22Rv1 (cell line): ENCODE measurements at regions not wholly inside any gene's neighbourhood (a gene's known extent, or its start where the extent isn't known, plus 50 kb on each side); places are given as distances from the start of the nearest gene placed in this dataset.
A peak's percentile ranks its signal among the peaks of the same experiment; 100 is the strongest.

ENCODE experiments used
- H3K27ac ChIP-seq: fragments of 450-650 bp; 2 replicates; pipeline ENCODE4 v1.5.1; 2017
- CTCF ChIP-seq: fragments of 450-650 bp; IDR thresholded peaks from 2 replicates; pipeline ENCODE4 v1.5.1; 2017; ENCODE audit warnings: mild to moderate bottlenecking
- ZFX ChIP-seq: fragments of 450-650 bp; IDR thresholded peaks from 2 replicates; pipeline ENCODE4 v1.6.1; 2017; ENCODE audit warnings: antibody characterized with exemption, borderline replicate concordance

GRCh38 chrX:128931071-128931470 lies 592.2 kb downstream of the SMARCA1 start:
- no peak for TF ChIP-seq ZFX
- TF ChIP-seq CTCF: no peak
- H3K27ac ChIP-seq: no peak overlapping the region

GRCh38 chrX:128929271-128930057 lies 593.8 kb downstream of the SMARCA1 start:
- peak overlapping the region; percentile 60 for H3K27ac ChIP-seq
- TF ChIP-seq CTCF (no peak), ZFX (no peak)

- no peak for TF ChIP-seq ZFX
- no peak for TF ChIP-seq CTCF
- H3K27ac ChIP-seq: peak overlapping the region; percentile 60
Measured at GRCh38 chrX:128928636-128929035, 594.7 kb downstream of the SMARCA1 start.

- TF ChIP-seq CTCF (no peak), ZFX (no peak)
- H3K27ac ChIP-seq: no peak overlapping the region
Measured at GRCh38 chrX:128927363-128927762, 595.9 kb downstream of the SMARCA1 start.

- H3K27ac ChIP-seq: no peak overlapping the region
- no peak for TF ChIP-seq ZFX
- no peak for TF ChIP-seq CTCF
Measured at GRCh38 chrX:128906753-128907152, 616.5 kb downstream of the SMARCA1 start.

GRCh38 chrX:128901018-128901417 lies 622.3 kb downstream of the SMARCA1 start:
- H3K27ac ChIP-seq: no peak overlapping the region
- TF ChIP-seq ZFX (no peak), CTCF (no peak)

GRCh38 chrX:128897621-128898020 lies 625.7 kb downstream of the SMARCA1 start:
- no peak overlapping the region for H3K27ac ChIP-seq
- TF ChIP-seq ZFX (no peak), CTCF (no peak)
